HG03565 (cell line): ENCODE measurements at regions not wholly inside any gene's neighbourhood (a gene's known extent, or its start where the extent isn't known, plus 50 kb on each side); places are given as distances from the start of the nearest gene placed in this dataset.

Source experiments
- ATAC-seq: cut with Tn5 transposase; IDR thresholded peaks from one replicate; pipeline ENCODE4 v1.9.1; 2021; ENCODE audit warnings: mild to moderate bottlenecking, moderate library complexity; ENCODE audit not compliant: unreplicated experiment

GRCh38 chr1:199151634-199152425 is 513.0 kb downstream of the PTPRC start:
- ATAC-seq: peak; percentile 49

GRCh38 chr1:199152676-199153075 is 513.8 kb downstream of the PTPRC start:
- no peak for ATAC-seq

- no peak for ATAC-seq
These were observed 516.6 kb downstream of the PTPRC start for GRCh38 chr1:199155166-199156019.

GRCh38 chr1:199157494-199157893 is 518.7 kb downstream of the PTPRC start:
- ATAC-seq: no peak

- no peak for ATAC-seq
These were observed 521.9 kb downstream of the PTPRC start for GRCh38 chr1:199160521-199161318.

- no peak for ATAC-seq
These were observed 522.5 kb downstream of the PTPRC start for GRCh38 chr1:199161319-199161680.

- ATAC-seq: no peak
These were observed 523.0 kb downstream of the PTPRC start for GRCh38 chr1:199161766-199162303.

GRCh38 chr1:199163267-199163666 is 524.4 kb downstream of the PTPRC start:
- ATAC-seq: no peak

GRCh38 chr1:199163670-199164069 is 524.8 kb downstream of the PTPRC start:
- ATAC-seq: no peak

- ATAC-seq: no peak
These were observed 528.6 kb downstream of the PTPRC start for GRCh38 chr1:199167460-199167859.

GRCh38 chr1:199168888-199169585 is 530.2 kb downstream of the PTPRC start:
- ATAC-seq: no peak

GRCh38 chr1:199170711-199171110 is 531.9 kb downstream of the PTPRC start:
- ATAC-seq: no peak

GRCh38 chr1:199172171-199173124 is 533.6 kb downstream of the PTPRC start:
- ATAC-seq: no peak

- ATAC-seq: peak; percentile 95
These were observed 534.5 kb downstream of the PTPRC start for GRCh38 chr1:199173356-199173755.

GRCh38 chr1:199174336-199174735 is 535.5 kb downstream of the PTPRC start:
- no peak for ATAC-seq

GRCh38 chr1:199176713-199177112 is 537.9 kb downstream of the PTPRC start:
- no peak for ATAC-seq

GRCh38 chr1:199177241-199177640 is 538.4 kb downstream of the PTPRC start:
- no peak for ATAC-seq

GRCh38 chr1:199178646-199179045 is 539.8 kb downstream of the PTPRC start:
- no peak for ATAC-seq

- peak; percentile 65 for ATAC-seq
These were observed 543.5 kb downstream of the PTPRC start for GRCh38 chr1:199182186-199182843.
